ENCODE measurements at regions not wholly inside any gene's neighbourhood (a gene's known extent, or its start where the extent isn't known, plus 50 kb on each side); places are given as distances from the start of the nearest gene placed in this dataset.

- no peak overlapping the region for H3K27ac ChIP-seq (ENCODE audit: low read depth, low read length)
- no peaks in the 10 kb centered on the region for H3K9me3 ChIP-seq (ENCODE audit: control insufficient read depth in 1 of 2, low read length in 2 of 2)
- no peak overlapping the region for H3K4me3 ChIP-seq (ENCODE audit: low read depth in 1 of 2, low read length in 2 of 2)
- no peaks in the 10 kb centered on the region for H3K36me3 ChIP-seq (ENCODE audit: control insufficient read depth in 1 of 2, insufficient read depth in 2 of 2, low read length in 2 of 2)
- H3K9ac ChIP-seq (ENCODE audit: low read depth in 1 of 2, low read length in 2 of 2) = no peak overlapping the region
- H3K4me1 ChIP-seq (ENCODE audit: control insufficient read depth in 1 of 2, insufficient read depth in 2 of 2, low read length in 2 of 2) = no peaks in the 10 kb centered on the region
- no peaks in the 10 kb centered on the region for H3K27me3 ChIP-seq (ENCODE audit: control insufficient read depth in 1 of 2, insufficient read depth in 2 of 2, low read length in 2 of 2)
Observed at GRCh38 chr15:91515188-91515754, 338.2 kb upstream of the SLCO3A1 start.

GRCh38 chr15:91516866-91517265, 336.6 kb upstream of the SLCO3A1 start:
- H3K36me3 ChIP-seq (ENCODE audit: control insufficient read depth in 1 of 2, insufficient read depth in 2 of 2, low read length in 2 of 2) = no peaks in the 10 kb centered on the region
- no peaks in the 10 kb centered on the region for H3K27me3 ChIP-seq (ENCODE audit: control insufficient read depth in 1 of 2, insufficient read depth in 2 of 2, low read length in 2 of 2)
- H3K4me1 ChIP-seq (ENCODE audit: control insufficient read depth in 1 of 2, insufficient read depth in 2 of 2, low read length in 2 of 2) = no peaks in the 10 kb centered on the region
- no peak overlapping the region for H3K27ac ChIP-seq (ENCODE audit: low read depth, low read length)
- H3K4me3 ChIP-seq (ENCODE audit: low read depth in 1 of 2, low read length in 2 of 2) = no peak overlapping the region
- no peaks in the 10 kb centered on the region for H3K9me3 ChIP-seq (ENCODE audit: control insufficient read depth in 1 of 2, low read length in 2 of 2)
- no peak overlapping the region for H3K9ac ChIP-seq (ENCODE audit: low read depth in 1 of 2, low read length in 2 of 2)

DNA sequence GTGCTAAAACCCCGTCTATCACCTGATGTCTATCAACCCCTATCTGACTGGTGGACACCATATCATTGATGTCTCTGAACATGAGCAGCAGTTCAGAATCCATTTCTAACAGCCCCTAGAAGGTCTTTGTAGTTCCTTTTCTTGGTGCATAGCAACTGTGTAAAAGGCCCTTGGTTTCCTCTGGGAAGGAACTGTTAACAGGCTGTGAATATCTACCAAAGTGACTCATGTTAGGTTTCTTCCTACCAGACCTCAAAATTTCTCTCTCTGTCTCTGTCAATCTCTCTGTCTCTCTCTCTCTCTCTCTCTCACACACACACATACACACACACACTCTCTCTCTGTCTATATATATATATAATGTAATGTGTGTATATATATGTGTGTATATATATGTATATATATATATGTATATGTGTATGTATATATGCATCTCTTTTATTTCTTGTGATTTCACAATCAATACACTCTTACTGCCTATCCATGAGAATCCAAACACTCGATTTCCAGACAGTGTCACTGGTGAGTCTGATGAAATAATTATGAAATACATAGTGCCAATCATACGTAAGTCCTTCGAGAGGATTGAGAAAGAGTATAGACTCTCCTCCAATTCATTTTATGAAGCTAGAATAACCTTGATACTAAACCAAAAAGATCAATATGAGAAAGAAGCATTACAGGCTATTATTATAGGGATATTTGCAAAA, 335.9 kb upstream of the SLCO3A1 start:
- H3K27me3 ChIP-seq (ENCODE audit: control insufficient read depth in 1 of 2, insufficient read depth in 2 of 2, low read length in 2 of 2) = no peaks in the 10 kb centered on the region
- no peaks in the 10 kb centered on the region for H3K36me3 ChIP-seq (ENCODE audit: control insufficient read depth in 1 of 2, insufficient read depth in 2 of 2, low read length in 2 of 2)
- no peaks in the 10 kb centered on the region for H3K4me1 ChIP-seq (ENCODE audit: control insufficient read depth in 1 of 2, insufficient read depth in 2 of 2, low read length in 2 of 2)
- H3K9me3 ChIP-seq (ENCODE audit: control insufficient read depth in 1 of 2, low read length in 2 of 2) = no peaks in the 10 kb centered on the region
- no peak overlapping the region for H3K27ac ChIP-seq (ENCODE audit: low read depth, low read length)
- no peak overlapping the region for H3K9ac ChIP-seq (ENCODE audit: low read depth in 1 of 2, low read length in 2 of 2)
- no peak overlapping the region for H3K4me3 ChIP-seq (ENCODE audit: low read depth in 1 of 2, low read length in 2 of 2)

DNA sequence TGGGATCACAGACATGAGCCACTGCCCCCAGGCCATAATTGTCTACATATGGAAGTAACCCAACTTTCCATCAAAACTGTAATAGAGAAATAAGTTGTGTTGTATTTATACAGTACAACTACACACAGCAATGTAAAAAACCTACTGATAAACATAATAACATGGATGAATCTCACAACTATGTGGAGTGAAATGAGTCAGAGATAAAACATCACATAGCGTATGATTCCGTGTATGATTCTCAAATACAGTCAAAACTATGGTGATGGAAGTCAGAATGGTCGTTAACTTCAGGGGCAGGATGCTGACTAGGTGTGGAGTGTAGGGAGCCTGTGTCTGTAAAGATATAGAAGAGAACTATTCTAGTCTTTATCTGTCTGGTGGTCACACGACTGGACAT, 332.7 kb upstream of the SLCO3A1 start:
- no peaks in the 10 kb centered on the region for H3K9me3 ChIP-seq (ENCODE audit: control insufficient read depth in 1 of 2, low read length in 2 of 2)
- H3K27ac ChIP-seq (ENCODE audit: low read depth, low read length) = no peak overlapping the region
- H3K4me3 ChIP-seq (ENCODE audit: low read depth in 1 of 2, low read length in 2 of 2) = no peak overlapping the region
- no peaks in the 10 kb centered on the region for H3K4me1 ChIP-seq (ENCODE audit: control insufficient read depth in 1 of 2, insufficient read depth in 2 of 2, low read length in 2 of 2)
- no peak overlapping the region for H3K9ac ChIP-seq (ENCODE audit: low read depth in 1 of 2, low read length in 2 of 2)
- no peaks in the 10 kb centered on the region for H3K27me3 ChIP-seq (ENCODE audit: control insufficient read depth in 1 of 2, insufficient read depth in 2 of 2, low read length in 2 of 2)
- H3K36me3 ChIP-seq (ENCODE audit: control insufficient read depth in 1 of 2, insufficient read depth in 2 of 2, low read length in 2 of 2) = no peaks in the 10 kb centered on the region

DNA sequence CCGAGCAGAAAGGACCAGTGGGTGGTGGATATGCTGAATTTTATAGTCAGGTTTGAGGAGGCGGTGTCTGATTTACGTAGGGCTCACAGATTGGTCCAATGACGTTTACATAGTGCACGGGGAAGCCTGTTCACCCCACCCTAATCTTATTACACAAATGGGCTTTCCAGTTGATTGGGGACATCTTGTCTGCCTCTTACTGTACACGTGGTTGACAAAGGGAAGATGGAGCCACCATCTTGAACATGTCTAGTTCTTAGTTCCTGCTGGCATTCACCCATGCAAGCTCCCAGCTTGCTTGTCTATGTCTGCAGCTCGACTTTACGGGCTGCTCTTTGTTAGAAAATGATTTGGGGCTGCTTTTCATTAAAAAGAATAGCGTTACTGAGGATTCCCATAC, 332.0 kb upstream of the SLCO3A1 start:
- no peaks in the 10 kb centered on the region for H3K36me3 ChIP-seq (ENCODE audit: control insufficient read depth in 1 of 2, insufficient read depth in 2 of 2, low read length in 2 of 2)
- H3K9me3 ChIP-seq (ENCODE audit: control insufficient read depth in 1 of 2, low read length in 2 of 2) = no peaks in the 10 kb centered on the region
- no peaks in the 10 kb centered on the region for H3K27me3 ChIP-seq (ENCODE audit: control insufficient read depth in 1 of 2, insufficient read depth in 2 of 2, low read length in 2 of 2)
- H3K4me3 ChIP-seq (ENCODE audit: low read depth in 1 of 2, low read length in 2 of 2) = no peak overlapping the region
- no peak overlapping the region for H3K9ac ChIP-seq (ENCODE audit: low read depth in 1 of 2, low read length in 2 of 2)
- no peaks in the 10 kb centered on the region for H3K4me1 ChIP-seq (ENCODE audit: control insufficient read depth in 1 of 2, insufficient read depth in 2 of 2, low read length in 2 of 2)
- H3K27ac ChIP-seq (ENCODE audit: low read depth, low read length) = no peak overlapping the region

DNA sequence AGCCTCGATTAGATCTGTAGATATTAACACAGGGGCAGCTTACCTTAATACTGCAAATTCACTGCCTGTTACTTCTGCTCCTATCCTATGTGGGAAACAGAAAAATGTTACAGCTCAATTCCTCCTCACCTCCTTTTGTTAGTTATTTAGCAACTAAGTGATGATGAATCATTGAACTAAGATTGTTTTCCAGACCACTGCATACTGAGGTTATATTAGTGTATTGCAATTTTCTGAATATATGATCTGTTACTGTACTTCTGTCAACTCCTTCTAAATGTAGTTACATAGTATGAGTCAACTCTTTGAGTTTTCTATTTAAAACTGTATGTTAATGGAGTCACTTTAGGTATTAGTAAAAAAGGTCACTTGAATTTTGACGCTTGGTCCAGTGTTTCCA, 331.5 kb upstream of the SLCO3A1 start:
- H3K27me3 ChIP-seq (ENCODE audit: control insufficient read depth in 1 of 2, insufficient read depth in 2 of 2, low read length in 2 of 2) = no peaks in the 10 kb centered on the region
- H3K4me3 ChIP-seq (ENCODE audit: low read depth in 1 of 2, low read length in 2 of 2) = no peak overlapping the region
- no peaks in the 10 kb centered on the region for H3K36me3 ChIP-seq (ENCODE audit: control insufficient read depth in 1 of 2, insufficient read depth in 2 of 2, low read length in 2 of 2)
- H3K9me3 ChIP-seq (ENCODE audit: control insufficient read depth in 1 of 2, low read length in 2 of 2) = no peaks in the 10 kb centered on the region
- H3K27ac ChIP-seq (ENCODE audit: low read depth, low read length) = no peak overlapping the region
- H3K4me1 ChIP-seq (ENCODE audit: control insufficient read depth in 1 of 2, insufficient read depth in 2 of 2, low read length in 2 of 2) = no peaks in the 10 kb centered on the region
- no peak overlapping the region for H3K9ac ChIP-seq (ENCODE audit: low read depth in 1 of 2, low read length in 2 of 2)

GRCh38 chr15:91522605-91523332, 330.7 kb upstream of the SLCO3A1 start:
- no peaks in the 10 kb centered on the region for H3K4me1 ChIP-seq (ENCODE audit: control insufficient read depth in 1 of 2, insufficient read depth in 2 of 2, low read length in 2 of 2)
- H3K4me3 ChIP-seq (ENCODE audit: low read depth in 1 of 2, low read length in 2 of 2) = no peak overlapping the region
- H3K27me3 ChIP-seq (ENCODE audit: control insufficient read depth in 1 of 2, insufficient read depth in 2 of 2, low read length in 2 of 2) = no peaks in the 10 kb centered on the region
- no peaks in the 10 kb centered on the region for H3K36me3 ChIP-seq (ENCODE audit: control insufficient read depth in 1 of 2, insufficient read depth in 2 of 2, low read length in 2 of 2)
- H3K9me3 ChIP-seq (ENCODE audit: control insufficient read depth in 1 of 2, low read length in 2 of 2) = no peaks in the 10 kb centered on the region
- no peak overlapping the region for H3K27ac ChIP-seq (ENCODE audit: low read depth, low read length)
- H3K9ac ChIP-seq (ENCODE audit: low read depth in 1 of 2, low read length in 2 of 2) = no peak overlapping the region

DNA sequence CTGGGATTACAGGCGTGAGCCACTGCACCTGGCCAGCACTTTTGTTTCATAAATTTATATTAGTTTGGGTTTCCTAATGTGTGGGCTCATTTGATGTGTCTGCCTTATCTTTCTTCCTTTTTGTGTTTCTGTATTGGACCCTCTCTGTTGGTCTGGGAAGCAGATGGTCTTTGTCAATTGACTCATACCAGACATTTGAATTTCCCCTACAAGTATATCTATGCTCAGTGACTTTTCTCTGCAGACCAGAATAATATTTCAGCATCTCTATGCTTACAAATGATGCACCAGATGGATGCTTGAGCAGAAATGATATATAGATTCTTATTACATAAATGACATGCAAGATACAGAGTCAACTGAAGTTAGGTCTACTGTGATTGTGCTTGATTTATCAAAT, 329.9 kb upstream of the SLCO3A1 start:
- H3K36me3 ChIP-seq (ENCODE audit: control insufficient read depth in 1 of 2, insufficient read depth in 2 of 2, low read length in 2 of 2) = no peaks in the 10 kb centered on the region
- H3K9me3 ChIP-seq (ENCODE audit: control insufficient read depth in 1 of 2, low read length in 2 of 2) = no peaks in the 10 kb centered on the region
- no peaks in the 10 kb centered on the region for H3K27me3 ChIP-seq (ENCODE audit: control insufficient read depth in 1 of 2, insufficient read depth in 2 of 2, low read length in 2 of 2)
- no peak overlapping the region for H3K27ac ChIP-seq (ENCODE audit: low read depth, low read length)
- H3K9ac ChIP-seq (ENCODE audit: low read depth in 1 of 2, low read length in 2 of 2) = no peak overlapping the region
- H3K4me3 ChIP-seq (ENCODE audit: low read depth in 1 of 2, low read length in 2 of 2) = no peak overlapping the region
- peaks cover 0 to 3% of the 10 kb centered on the region in 2 donors for H3K4me1 ChIP-seq (ENCODE audit: control insufficient read depth in 1 of 2, insufficient read depth in 2 of 2, low read length in 2 of 2)

DNA sequence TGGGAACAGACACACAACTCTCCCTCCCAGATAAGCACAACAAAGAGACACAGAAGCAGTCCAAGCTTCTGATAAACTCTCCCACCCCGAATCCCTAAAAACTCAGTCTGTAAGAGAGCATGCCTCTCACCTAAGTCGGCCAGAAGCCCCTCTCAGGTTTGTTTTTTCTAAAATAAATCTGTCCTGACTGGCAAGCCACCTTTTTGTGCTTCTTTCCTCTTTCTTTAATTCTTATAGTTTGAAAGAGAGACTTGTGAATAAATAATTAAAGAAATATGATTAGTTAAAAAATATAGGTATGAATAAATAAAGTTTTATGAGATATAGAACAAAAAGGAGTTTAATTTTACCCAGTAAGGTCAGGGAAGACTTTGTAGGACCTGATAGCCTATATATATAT, 329.0 kb upstream of the SLCO3A1 start:
- H3K4me3 ChIP-seq (ENCODE audit: low read depth in 1 of 2, low read length in 2 of 2) = no peak overlapping the region
- no peak overlapping the region for H3K9ac ChIP-seq (ENCODE audit: low read depth in 1 of 2, low read length in 2 of 2)
- H3K4me1 ChIP-seq (ENCODE audit: control insufficient read depth in 1 of 2, insufficient read depth in 2 of 2, low read length in 2 of 2) = peaks cover 2 to 13% of the 10 kb centered on the region in 2 donors
- H3K27me3 ChIP-seq (ENCODE audit: control insufficient read depth in 1 of 2, insufficient read depth in 2 of 2, low read length in 2 of 2) = no peaks in the 10 kb centered on the region
- no peaks in the 10 kb centered on the region for H3K36me3 ChIP-seq (ENCODE audit: control insufficient read depth in 1 of 2, insufficient read depth in 2 of 2, low read length in 2 of 2)
- no peaks in the 10 kb centered on the region for H3K9me3 ChIP-seq (ENCODE audit: control insufficient read depth in 1 of 2, low read length in 2 of 2)
- H3K27ac ChIP-seq (ENCODE audit: low read depth, low read length) = no peak overlapping the region

DNA sequence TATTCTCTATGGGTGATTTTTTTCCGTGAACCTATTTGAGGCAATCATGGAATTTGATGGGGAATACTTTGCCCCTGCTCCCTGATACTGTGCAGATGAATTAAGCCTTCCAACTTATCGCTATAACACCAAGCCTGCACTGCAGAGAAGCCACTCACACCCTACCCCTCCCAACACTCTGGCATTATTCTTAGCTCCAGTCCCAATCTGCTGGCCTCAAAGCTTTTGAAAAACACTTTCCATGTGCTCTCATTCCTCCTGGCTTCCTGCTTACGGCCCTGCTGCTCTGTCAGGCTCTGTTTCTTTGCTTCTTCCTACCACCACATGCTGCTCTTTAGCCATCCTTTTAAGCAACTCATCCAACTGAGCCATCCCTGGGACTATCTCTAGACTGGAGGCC, 327.8 kb upstream of the SLCO3A1 start:
- H3K9ac ChIP-seq (ENCODE audit: low read depth in 1 of 2, low read length in 2 of 2) = no peak overlapping the region
- peaks cover 14 to 23% of the 10 kb centered on the region in 2 donors for H3K4me1 ChIP-seq (ENCODE audit: control insufficient read depth in 1 of 2, insufficient read depth in 2 of 2, low read length in 2 of 2)
- H3K27ac ChIP-seq (ENCODE audit: low read depth, low read length) = no peak overlapping the region
- H3K4me3 ChIP-seq (ENCODE audit: low read depth in 1 of 2, low read length in 2 of 2) = no peak overlapping the region
- H3K9me3 ChIP-seq (ENCODE audit: control insufficient read depth in 1 of 2, low read length in 2 of 2) = no peaks in the 10 kb centered on the region
- no peaks in the 10 kb centered on the region for H3K36me3 ChIP-seq (ENCODE audit: control insufficient read depth in 1 of 2, insufficient read depth in 2 of 2, low read length in 2 of 2)
- H3K27me3 ChIP-seq (ENCODE audit: control insufficient read depth in 1 of 2, insufficient read depth in 2 of 2, low read length in 2 of 2) = no peaks in the 10 kb centered on the region

Measured in duodenal mucosa (tissue), 2 donors.